ENCODE measurements at regions not wholly inside any gene's neighbourhood (a gene's known extent, or its start where the extent isn't known, plus 50 kb on each side); places are given as distances from the start of the nearest gene placed in this dataset.

GRCh38 chr10:121362026-121362425, 236.2 kb downstream of the FGFR2 start:
- TF ChIP-seq EP300 (conservative IDR thresholded peaks at IDR 0.05; ENCODE audit: poor library complexity, severe bottlenecking) (no peak), SMC3 (conservative IDR thresholded peaks at IDR 0.05; ENCODE audit: poor library complexity) (no peak), TAF1 (IDR thresholded peaks at IDR 0.05; ENCODE audit: low read depth) (no peak), REST (IDR thresholded peaks at IDR 0.05; ENCODE audit: borderline replicate concordance) (no peak), RAD21 (conservative IDR thresholded peaks at IDR 0.05) (no peak), POLR2AphosphoS5 (IDR thresholded peaks at IDR 0.05) (no peak), MXI1 (conservative IDR thresholded peaks at IDR 0.05; ENCODE audit: poor library complexity, severe bottlenecking) (no peak), EZH2 (IDR thresholded peaks at IDR 0.05; ENCODE audit: borderline replicate concordance, insufficient read depth, low read length, poor library complexity, severe bottlenecking) (no peak)
- TF ChIP-seq, protein P1, sequence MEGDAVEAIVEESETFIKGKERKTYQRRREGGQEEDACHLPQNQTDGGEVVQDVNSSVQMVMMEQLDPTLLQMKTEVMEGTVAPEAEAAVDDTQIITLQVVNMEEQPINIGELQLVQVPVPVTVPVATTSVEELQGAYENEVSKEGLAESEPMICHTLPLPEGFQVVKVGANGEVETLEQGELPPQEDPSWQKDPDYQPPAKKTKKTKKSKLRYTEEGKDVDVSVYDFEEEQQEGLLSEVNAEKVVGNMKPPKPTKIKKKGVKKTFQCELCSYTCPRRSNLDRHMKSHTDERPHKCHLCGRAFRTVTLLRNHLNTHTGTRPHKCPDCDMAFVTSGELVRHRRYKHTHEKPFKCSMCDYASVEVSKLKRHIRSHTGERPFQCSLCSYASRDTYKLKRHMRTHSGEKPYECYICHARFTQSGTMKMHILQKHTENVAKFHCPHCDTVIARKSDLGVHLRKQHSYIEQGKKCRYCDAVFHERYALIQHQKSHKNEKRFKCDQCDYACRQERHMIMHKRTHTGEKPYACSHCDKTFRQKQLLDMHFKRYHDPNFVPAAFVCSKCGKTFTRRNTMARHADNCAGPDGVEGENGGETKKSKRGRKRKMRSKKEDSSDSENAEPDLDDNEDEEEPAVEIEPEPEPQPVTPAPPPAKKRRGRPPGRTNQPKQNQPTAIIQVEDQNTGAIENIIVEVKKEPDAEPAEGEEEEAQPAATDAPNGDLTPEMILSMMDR (IDR thresholded peaks at IDR 0.05; ENCODE audit: poor library complexity, severe bottlenecking), result no peak
- Histone ChIP-seq H3K36me3 (ENCODE audit: insufficient read depth, low read length) (no peaks in the 10 kb centered on the region), H4K20me1 (ENCODE audit: insufficient read depth) (no peaks in the 10 kb centered on the region), H3K27me3 (ENCODE audit: insufficient read depth, low read depth, low read length) (no peaks in the 10 kb centered on the region), H3K4me2 (ENCODE audit: low read length) (no peak overlapping the region), H3K9ac (ENCODE audit: low read length) (no peak overlapping the region), H3K9me2 (ENCODE audit: insufficient read depth, low read length) (no peaks in the 10 kb centered on the region), H3K4me3 (ENCODE audit: low read length) (no peak overlapping the region), H3K9me3 (ENCODE audit: low read length) (no peaks in the 10 kb centered on the region), H2AFZ (ENCODE audit: low read depth, low read length) (no peak overlapping the region), H3F3A (ENCODE audit: insufficient read depth, low read length, poor library complexity, severe bottlenecking) (no peaks in the 10 kb centered on the region), H3K27ac (ENCODE audit: low read length) (no peak overlapping the region), H3K79me2 (replicated peaks; ENCODE audit: insufficient read depth, low read length) (no peaks in the 10 kb centered on the region)

GRCh38 chr10:121365566-121365965, 232.7 kb downstream of the FGFR2 start:
- H3F3A ChIP-seq (ENCODE audit: insufficient read depth, low read length, poor library complexity, severe bottlenecking), result no peaks in the 10 kb centered on the region
- H3K27ac ChIP-seq (ENCODE audit: low read length), result no peak overlapping the region

More at GRCh38 chr10:121365566-121365965, 232.7 kb downstream of the FGFR2 start:
- no peaks in the 10 kb centered on the region for H3K79me2 ChIP-seq (replicated peaks; ENCODE audit: insufficient read depth, low read length)
- H3K36me3 ChIP-seq (ENCODE audit: insufficient read depth, low read length), result no peaks in the 10 kb centered on the region
- H3K9me3 ChIP-seq (ENCODE audit: low read length), result no peaks in the 10 kb centered on the region
- H3K9me2 ChIP-seq (ENCODE audit: insufficient read depth, low read length), result no peaks in the 10 kb centered on the region
- no peak overlapping the region for H3K9ac ChIP-seq (ENCODE audit: low read length)
- TF ChIP-seq POLR2AphosphoS5 (IDR thresholded peaks at IDR 0.05) (no peak), SMC3 (conservative IDR thresholded peaks at IDR 0.05; ENCODE audit: poor library complexity) (no peak), TAF1 (IDR thresholded peaks at IDR 0.05; ENCODE audit: low read depth) (no peak), EZH2 (IDR thresholded peaks at IDR 0.05; ENCODE audit: borderline replicate concordance, insufficient read depth, low read length, poor library complexity, severe bottlenecking) (no peak), REST (IDR thresholded peaks at IDR 0.05; ENCODE audit: borderline replicate concordance) (no peak), EP300 (conservative IDR thresholded peaks at IDR 0.05; ENCODE audit: poor library complexity, severe bottlenecking) (no peak), RAD21 (conservative IDR thresholded peaks at IDR 0.05) (no peak), MXI1 (conservative IDR thresholded peaks at IDR 0.05; ENCODE audit: poor library complexity, severe bottlenecking) (no peak)
- TF ChIP-seq, protein P1 (IDR thresholded peaks at IDR 0.05; ENCODE audit: poor library complexity, severe bottlenecking), result no peak
- no peak overlapping the region for H2AFZ ChIP-seq (ENCODE audit: low read depth, low read length)
- no peak overlapping the region for H3K4me3 ChIP-seq (ENCODE audit: low read length)
- H3K4me2 ChIP-seq (ENCODE audit: low read length), result no peak overlapping the region
- no peaks in the 10 kb centered on the region for H3K27me3 ChIP-seq (ENCODE audit: insufficient read depth, low read depth, low read length)
- H4K20me1 ChIP-seq (ENCODE audit: insufficient read depth), result no peaks in the 10 kb centered on the region
